Adrenal gland (tissue), 9 donors: ENCODE measurements at regions not wholly inside any gene's neighbourhood (a gene's known extent, or its start where the extent isn't known, plus 50 kb on each side); places are given as distances from the start of the nearest gene placed in this dataset.

ENCODE experiments used
- DNase-seq, 7 donors: peaks; one replicate each; pipeline ENCODE4 v3.0.0-alpha.2; 2019 to 2020
- H3K27ac ChIP-seq, 5 donors: fragments of 200-600 bp; sonication (generic) in 4 of 5; 1 replicate in 3 of 5; 2 replicates in 2 of 5; pipeline versions ENCODE4 v1.5.1 to v1.8.0; 2016 to 2020; ENCODE audit warnings: mild to moderate bottlenecking in 1 of 5
- H3K27me3 ChIP-seq: fragments of 200-600 bp; 2 replicates; pipeline ENCODE4 v1.8.0; 2021
- H3K36me3 ChIP-seq, 2 donors: fragments of 200-600 bp; replicated peaks in 1 of 2; 1 replicate in 1 of 2; 2 replicates in 1 of 2; pipeline versions ENCODE4 v1.5.1 to v1.8.0; 2018 to 2022
- H3K4me1 ChIP-seq, 2 donors: fragments of 200-600 bp; replicated peaks in 1 of 2; 1 replicate in 1 of 2; 2 replicates in 1 of 2; pipeline versions ENCODE4 v1.5.1 to v1.8.0; 2018 to 2021
- H3K4me3 ChIP-seq, 4 donors: fragments of 200-600 bp; sonication (generic) in 3 of 4; one replicate each; pipeline ENCODE4 v1.5.1; 2016 to 2018
- H3K9me3 ChIP-seq, 3 donors: fragments of 200-600 bp; sonication (generic) in 1 of 3; replicated peaks in 1 of 3; 1 replicate in 2 of 3; 2 replicates in 1 of 3; pipeline versions ENCODE4 v1.5.1 to v1.8.0; 2016 to 2021
- POLR2A ChIP-seq, 2 donors: fragments of 450-650 bp; IDR thresholded peaks; one replicate each; pipeline ENCODE4 v1.6.1; 2017; ENCODE audit warnings: antibody characterized with exemption in 2 of 2, mild to moderate bottlenecking in 2 of 2, moderate library complexity in 1 of 2
- WGBS, 4 donors: extraction: QIAGEN DNeasy Blood & Tissue Kit in 2 of 4; methylation state at CpG; one replicate each; pipeline versions ENCODE4 v1.1.5 to v1.1.7; 2013 to 2017; 5-methylcytosine and 5-hydroxymethylcytosine counted together
- intact Hi-C, 2 donors: fragments of 100-400 bp; cut with DNase I; formaldehyde crosslinking; loops; one replicate each; pipeline versions ENCODE4 v1.14.1 to v1.15.0; 2022 to 2023
- TF ChIP-seq, protein P1 (sequence below), 6 experiments: fragments of 450-650 bp in 4 of 6; fragments of 200-600 bp in 2 of 6; sonication (generic) in 1 of 6; IDR thresholded peaks; 1 replicate in 5 of 6; 2 replicates in 1 of 6; pipeline versions ENCODE4 v1.5.1 to v1.8.0; 2016 to 2021; ENCODE audit warnings: antibody characterized with exemption in 6 of 6, mild to moderate bottlenecking in 2 of 6, moderate library complexity in 1 of 6
- donor health status: healthy with polysubstance abuse.
- donor health status: Bipolar disorder and iron deficiency.
- donor health status: DM: yes; HTN: yes; CAD: no.
- donor health status: DM: no; HTN: no; CAD: no.
- donor health status: DM: no; HTN: no; CAD: no.

DNA sequence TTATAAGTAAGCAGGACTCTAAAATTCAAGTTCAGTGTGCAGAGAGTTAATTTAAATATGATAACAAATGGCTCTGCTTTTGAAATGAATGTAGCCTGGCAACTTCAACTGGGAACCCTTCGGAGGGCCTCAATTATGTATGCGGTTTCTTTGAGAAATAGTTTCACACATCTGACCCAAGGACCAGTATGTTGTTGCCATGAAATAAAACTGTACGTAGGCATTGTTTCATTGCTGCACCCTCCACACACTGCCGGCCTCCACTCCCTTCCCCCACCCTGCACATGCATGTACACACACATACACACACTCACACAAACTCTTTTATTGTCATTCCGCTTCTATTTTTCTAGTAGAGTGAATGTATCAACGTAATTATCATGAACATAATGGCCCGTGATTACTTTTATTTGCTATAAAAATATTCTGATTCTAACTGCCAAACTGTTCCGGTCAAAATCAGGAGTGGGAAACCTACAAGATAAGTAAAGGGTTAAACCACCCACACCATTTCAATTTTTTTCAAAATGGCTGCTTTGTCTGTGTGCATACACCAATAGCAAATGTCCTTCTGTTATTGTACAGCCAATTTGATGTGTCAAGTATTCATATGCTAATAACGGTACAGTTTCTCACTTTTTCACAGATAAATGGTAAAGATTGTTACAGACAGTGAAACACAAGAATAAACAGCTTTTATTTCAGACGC, 215.5 kb upstream of the TMEM161B start:
- Histone ChIP-seq H3K4me3 (no peak overlapping the region), H3K36me3 (no peaks in the 10 kb centered on the region), H3K9me3 (no peaks in the 10 kb centered on the region), H3K27ac (no peak overlapping the region), H3K4me1 (no peaks in the 10 kb centered on the region), H3K27me3 (no peaks in the 10 kb centered on the region)
- 79 to 82% (median 81%) methylated on average over 10 of the region's 10 CpGs for WGBS, 4 donors
- no peak for DNase-seq
- TF ChIP-seq, protein P1, sequence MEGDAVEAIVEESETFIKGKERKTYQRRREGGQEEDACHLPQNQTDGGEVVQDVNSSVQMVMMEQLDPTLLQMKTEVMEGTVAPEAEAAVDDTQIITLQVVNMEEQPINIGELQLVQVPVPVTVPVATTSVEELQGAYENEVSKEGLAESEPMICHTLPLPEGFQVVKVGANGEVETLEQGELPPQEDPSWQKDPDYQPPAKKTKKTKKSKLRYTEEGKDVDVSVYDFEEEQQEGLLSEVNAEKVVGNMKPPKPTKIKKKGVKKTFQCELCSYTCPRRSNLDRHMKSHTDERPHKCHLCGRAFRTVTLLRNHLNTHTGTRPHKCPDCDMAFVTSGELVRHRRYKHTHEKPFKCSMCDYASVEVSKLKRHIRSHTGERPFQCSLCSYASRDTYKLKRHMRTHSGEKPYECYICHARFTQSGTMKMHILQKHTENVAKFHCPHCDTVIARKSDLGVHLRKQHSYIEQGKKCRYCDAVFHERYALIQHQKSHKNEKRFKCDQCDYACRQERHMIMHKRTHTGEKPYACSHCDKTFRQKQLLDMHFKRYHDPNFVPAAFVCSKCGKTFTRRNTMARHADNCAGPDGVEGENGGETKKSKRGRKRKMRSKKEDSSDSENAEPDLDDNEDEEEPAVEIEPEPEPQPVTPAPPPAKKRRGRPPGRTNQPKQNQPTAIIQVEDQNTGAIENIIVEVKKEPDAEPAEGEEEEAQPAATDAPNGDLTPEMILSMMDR (IDR thresholded peaks at IDR 0.05), result no peak
- TF ChIP-seq POLR2A (IDR thresholded peaks at IDR 0.05), result no peak
- intact Hi-C loops, result no loop called here

DNA sequence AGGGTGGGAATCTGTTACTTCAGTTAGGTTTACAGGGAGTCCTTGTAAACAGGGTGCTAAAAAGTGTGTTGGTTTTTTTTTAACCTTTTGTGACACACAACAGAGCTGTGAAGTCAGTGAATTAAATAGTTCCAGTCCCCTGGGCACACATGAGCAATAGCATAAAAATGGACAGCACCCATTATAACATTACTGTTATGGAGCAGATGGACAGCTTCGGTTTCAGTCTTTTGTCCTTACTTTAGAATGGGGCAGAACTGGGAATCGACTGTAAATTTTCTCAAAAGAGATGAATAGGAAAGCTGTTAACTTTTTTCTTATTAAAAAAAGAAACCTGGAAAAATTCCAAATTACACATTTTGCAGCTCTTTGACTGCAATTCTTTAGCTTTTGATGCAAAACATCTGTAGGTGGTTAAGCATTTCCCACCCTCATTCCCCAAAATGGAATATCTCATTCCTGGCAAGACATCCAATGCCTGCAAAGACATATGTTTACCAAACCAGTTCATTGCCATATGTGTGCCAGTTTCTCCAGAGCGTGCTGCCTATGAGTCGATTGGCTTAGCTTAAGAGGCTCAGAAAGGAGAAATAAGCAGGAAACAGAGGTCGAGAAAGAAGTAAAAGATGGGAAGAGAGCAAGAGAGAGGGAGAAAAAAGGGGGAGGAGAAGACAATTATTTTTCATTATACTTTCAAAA, 212.3 kb upstream of the TMEM161B start:
- H3K9me3 ChIP-seq, result no peaks in the 10 kb centered on the region
- no peaks in the 10 kb centered on the region for H3K36me3 ChIP-seq
- WGBS, 4 donors, result 67 to 68% (median 68%) methylated on average over 5 of the region's 5 CpGs
- H3K4me1 ChIP-seq, result no peaks in the 10 kb centered on the region
- no peak for TF ChIP-seq POLR2A (IDR thresholded peaks at IDR 0.05)
- TF ChIP-seq, protein P1 (IDR thresholded peaks at IDR 0.05), result no peak
- DNase-seq, result no peak
- intact Hi-C loops, result no loop called here
- H3K27me3 ChIP-seq, result no peaks in the 10 kb centered on the region
- H3K4me3 ChIP-seq, result no peak overlapping the region
- no peak overlapping the region for H3K27ac ChIP-seq

DNA sequence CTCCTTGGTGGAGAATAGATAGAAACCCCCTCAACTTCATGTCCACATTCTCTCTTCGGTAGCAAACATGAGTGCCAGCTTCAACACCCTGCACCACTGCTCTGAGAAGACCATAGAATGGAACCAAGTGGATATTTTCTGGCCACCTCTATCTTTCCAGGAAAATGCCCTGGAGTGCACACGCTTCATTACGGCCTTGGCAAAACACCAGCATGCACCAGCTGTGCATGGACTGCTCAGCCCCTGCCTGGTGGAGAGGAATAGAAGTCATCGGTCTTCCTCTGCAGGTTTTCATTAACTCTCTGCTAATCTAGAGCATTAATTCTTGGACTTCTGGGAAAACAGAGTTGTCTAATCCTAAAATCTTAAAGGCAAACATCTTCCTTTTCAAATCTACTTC, 211.6 kb upstream of the TMEM161B start:
- WGBS, 4 donors, result 57 to 68% (median 61%) methylated on average over 4 of the region's 4 CpGs
- no peak overlapping the region for H3K4me3 ChIP-seq
- TF ChIP-seq, protein P1 (IDR thresholded peaks at IDR 0.05), result no peak
- TF ChIP-seq POLR2A (IDR thresholded peaks at IDR 0.05), result no peak
- no peak for DNase-seq
- no peaks in the 10 kb centered on the region for H3K27me3 ChIP-seq
- H3K9me3 ChIP-seq, result no peaks in the 10 kb centered on the region
- no peaks in the 10 kb centered on the region for H3K36me3 ChIP-seq
- no peak overlapping the region for H3K27ac ChIP-seq
- H3K4me1 ChIP-seq, result no peaks in the 10 kb centered on the region
- intact Hi-C loops, result no loop called here

DNA sequence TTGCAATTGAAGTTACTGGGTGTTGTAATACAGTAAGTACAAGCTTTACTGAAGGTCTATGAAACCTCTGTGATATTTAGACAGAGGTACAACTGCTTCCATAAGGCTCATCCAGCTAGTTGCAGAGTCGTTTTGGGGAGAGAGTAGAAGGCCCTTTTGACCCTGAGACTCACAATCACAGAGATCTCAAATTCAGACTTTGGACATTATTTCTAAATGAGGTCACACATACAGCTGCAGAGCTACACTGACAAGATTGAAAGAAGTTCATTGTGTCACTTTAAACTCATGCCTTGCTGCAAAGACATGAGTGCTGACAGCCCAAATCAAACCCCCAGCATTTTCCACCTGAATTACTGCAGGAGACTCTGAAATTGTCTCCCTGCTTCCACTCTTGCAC, 205.9 kb upstream of the TMEM161B start:
- intact Hi-C loops, result no loop called here
- WGBS, 4 donors, result 0 to 20% (median 10%) methylated on average over 1 of the region's 1 CpG
- DNase-seq, result no peak
- TF ChIP-seq POLR2A (IDR thresholded peaks at IDR 0.05), result no peak
- TF ChIP-seq, protein P1 (IDR thresholded peaks at IDR 0.05), result no peak
- Histone ChIP-seq H3K36me3 (no peaks in the 10 kb centered on the region), H3K9me3 (no peaks in the 10 kb centered on the region), H3K4me1 (no peaks in the 10 kb centered on the region), H3K27ac (no peak overlapping the region), H3K27me3 (no peaks in the 10 kb centered on the region), H3K4me3 (no peak overlapping the region)
